ENCODE measurements at regions not wholly inside any gene's neighbourhood (a gene's known extent, or its start where the extent isn't known, plus 50 kb on each side); places are given as distances from the start of the nearest gene placed in this dataset.
A peak's percentile ranks its signal among the peaks of the same experiment; 100 is the strongest.
"Not testable (repeated sequence)": the region's sequence is repeated elsewhere in the genome, so short reads cannot be mapped to it uniquely, and the experiment has no call there.

- not testable (repeated sequence) for H3K27me3 ChIP-seq (replicated peaks; ENCODE audit: control insufficient read depth, insufficient read depth, low read length); H3K4me3 ChIP-seq (ENCODE audit: low read length); DNase-seq (ENCODE audit: low read depth); H3K4me1 ChIP-seq (ENCODE audit: control insufficient read depth, insufficient read depth, low read length); H3K9me3 ChIP-seq (ENCODE audit: control insufficient read depth, low read length); H3K9ac ChIP-seq (ENCODE audit: low read length); H3K36me3 ChIP-seq (ENCODE audit: control insufficient read depth, insufficient read depth, low read length, severe bottlenecking)
Observed at GRCh38 chr6:68056596-68056995, 578.5 kb upstream of the ADGRB3 start.

- H3K27me3 ChIP-seq (replicated peaks; ENCODE audit: control insufficient read depth, insufficient read depth, low read length) = no peaks in the 10 kb centered on the region
- no peak overlapping the region for H3K4me3 ChIP-seq (ENCODE audit: low read length)
- H3K4me1 ChIP-seq (ENCODE audit: control insufficient read depth, insufficient read depth, low read length) = no peaks in the 10 kb centered on the region
- H3K9me3 ChIP-seq (ENCODE audit: control insufficient read depth, low read length) = no peaks in the 10 kb centered on the region
- no peaks in the 10 kb centered on the region for H3K36me3 ChIP-seq (ENCODE audit: control insufficient read depth, insufficient read depth, low read length, severe bottlenecking)
- no peak overlapping the region for H3K9ac ChIP-seq (ENCODE audit: low read length)
- peak; percentile 15 for DNase-seq (ENCODE audit: low read depth)
Observed at GRCh38 chr6:68054756-68055155, 580.3 kb upstream of the ADGRB3 start.

- DNase-seq (ENCODE audit: low read depth) = no peak
- H3K9ac ChIP-seq (ENCODE audit: low read length) = no peak overlapping the region
- no peaks in the 10 kb centered on the region for H3K36me3 ChIP-seq (ENCODE audit: control insufficient read depth, insufficient read depth, low read length, severe bottlenecking)
- H3K27me3 ChIP-seq (replicated peaks; ENCODE audit: control insufficient read depth, insufficient read depth, low read length) = no peaks in the 10 kb centered on the region
- no peak overlapping the region for H3K4me3 ChIP-seq (ENCODE audit: low read length)
- H3K9me3 ChIP-seq (ENCODE audit: control insufficient read depth, low read length) = no peaks in the 10 kb centered on the region
- H3K4me1 ChIP-seq (ENCODE audit: control insufficient read depth, insufficient read depth, low read length) = no peaks in the 10 kb centered on the region
Observed at GRCh38 chr6:68053805-68054373, 581.2 kb upstream of the ADGRB3 start.

- no peaks in the 10 kb centered on the region for H3K36me3 ChIP-seq (ENCODE audit: control insufficient read depth, insufficient read depth, low read length, severe bottlenecking)
- DNase-seq (ENCODE audit: low read depth) = no peak
- H3K9ac ChIP-seq (ENCODE audit: low read length) = no peak overlapping the region
- H3K4me3 ChIP-seq (ENCODE audit: low read length) = no peak overlapping the region
- no peaks in the 10 kb centered on the region for H3K27me3 ChIP-seq (replicated peaks; ENCODE audit: control insufficient read depth, insufficient read depth, low read length)
- no peaks in the 10 kb centered on the region for H3K4me1 ChIP-seq (ENCODE audit: control insufficient read depth, insufficient read depth, low read length)
- no peaks in the 10 kb centered on the region for H3K9me3 ChIP-seq (ENCODE audit: control insufficient read depth, low read length)
Observed at GRCh38 chr6:68052234-68052633, 582.8 kb upstream of the ADGRB3 start.

- H3K4me1 ChIP-seq (ENCODE audit: control insufficient read depth, insufficient read depth, low read length) = no peaks in the 10 kb centered on the region
- H3K27me3 ChIP-seq (replicated peaks; ENCODE audit: control insufficient read depth, insufficient read depth, low read length) = no peaks in the 10 kb centered on the region
- H3K9me3 ChIP-seq (ENCODE audit: control insufficient read depth, low read length) = no peaks in the 10 kb centered on the region
- H3K4me3 ChIP-seq (ENCODE audit: low read length) = no peak overlapping the region
- H3K9ac ChIP-seq (ENCODE audit: low read length) = no peak overlapping the region
- no peak for DNase-seq (ENCODE audit: low read depth)
- H3K36me3 ChIP-seq (ENCODE audit: control insufficient read depth, insufficient read depth, low read length, severe bottlenecking) = no peaks in the 10 kb centered on the region
Observed at GRCh38 chr6:68049562-68049961, 585.5 kb upstream of the ADGRB3 start.

GRCh38 chr6:68046756-68047155 lies 588.3 kb upstream of the ADGRB3 start:
- no peak overlapping the region for H3K4me3 ChIP-seq (ENCODE audit: low read length)
- no peak for DNase-seq (ENCODE audit: low read depth)
- H3K27me3 ChIP-seq (replicated peaks; ENCODE audit: control insufficient read depth, insufficient read depth, low read length) = no peaks in the 10 kb centered on the region

GRCh38 chr6:68046302-68046701 lies 588.8 kb upstream of the ADGRB3 start:
- Histone ChIP-seq H3K36me3 (ENCODE audit: control insufficient read depth, insufficient read depth, low read length, severe bottlenecking) (no peaks in the 10 kb centered on the region), H3K4me3 (ENCODE audit: low read length) (no peak overlapping the region), H3K9me3 (ENCODE audit: control insufficient read depth, low read length) (no peaks in the 10 kb centered on the region), H3K27me3 (replicated peaks; ENCODE audit: control insufficient read depth, insufficient read depth, low read length) (no peaks in the 10 kb centered on the region), H3K4me1 (ENCODE audit: control insufficient read depth, insufficient read depth, low read length) (no peaks in the 10 kb centered on the region), H3K9ac (ENCODE audit: low read length) (no peak overlapping the region)
- DNase-seq (ENCODE audit: low read depth) = no peak

More at GRCh38 chr6:68046756-68047155, 588.3 kb upstream of the ADGRB3 start:
- Histone ChIP-seq H3K9me3 (ENCODE audit: control insufficient read depth, low read length) (no peaks in the 10 kb centered on the region), H3K4me1 (ENCODE audit: control insufficient read depth, insufficient read depth, low read length) (no peaks in the 10 kb centered on the region), H3K9ac (ENCODE audit: low read length) (no peak overlapping the region), H3K36me3 (ENCODE audit: control insufficient read depth, insufficient read depth, low read length, severe bottlenecking) (no peaks in the 10 kb centered on the region)

GRCh38 chr6:68045193-68045592 lies 589.9 kb upstream of the ADGRB3 start:
- Histone ChIP-seq H3K27me3 (replicated peaks; ENCODE audit: control insufficient read depth, insufficient read depth, low read length) (no peaks in the 10 kb centered on the region), H3K4me3 (ENCODE audit: low read length) (no peak overlapping the region), H3K4me1 (ENCODE audit: control insufficient read depth, insufficient read depth, low read length) (no peaks in the 10 kb centered on the region), H3K9ac (ENCODE audit: low read length) (no peak overlapping the region), H3K9me3 (ENCODE audit: control insufficient read depth, low read length) (no peaks in the 10 kb centered on the region), H3K36me3 (ENCODE audit: control insufficient read depth, insufficient read depth, low read length, severe bottlenecking) (no peaks in the 10 kb centered on the region)
- DNase-seq (ENCODE audit: low read depth) = no peak

- Histone ChIP-seq H3K36me3 (ENCODE audit: control insufficient read depth, insufficient read depth, low read length, severe bottlenecking) (no peaks in the 10 kb centered on the region), H3K4me1 (ENCODE audit: control insufficient read depth, insufficient read depth, low read length) (no peaks in the 10 kb centered on the region), H3K9ac (ENCODE audit: low read length) (no peak overlapping the region), H3K27me3 (replicated peaks; ENCODE audit: control insufficient read depth, insufficient read depth, low read length) (no peaks in the 10 kb centered on the region), H3K9me3 (ENCODE audit: control insufficient read depth, low read length) (no peaks in the 10 kb centered on the region), H3K4me3 (ENCODE audit: low read length) (no peak overlapping the region)
- no peak for DNase-seq (ENCODE audit: low read depth)
Observed at GRCh38 chr6:68044264-68044663, 590.8 kb upstream of the ADGRB3 start.

GRCh38 chr6:68043122-68043398 lies 592.0 kb upstream of the ADGRB3 start:
- Histone ChIP-seq H3K27me3 (replicated peaks; ENCODE audit: control insufficient read depth, insufficient read depth, low read length) (no peaks in the 10 kb centered on the region), H3K4me1 (ENCODE audit: control insufficient read depth, insufficient read depth, low read length) (no peaks in the 10 kb centered on the region), H3K9me3 (ENCODE audit: control insufficient read depth, low read length) (no peaks in the 10 kb centered on the region), H3K4me3 (ENCODE audit: low read length) (no peak overlapping the region), H3K9ac (ENCODE audit: low read length) (no peak overlapping the region), H3K36me3 (ENCODE audit: control insufficient read depth, insufficient read depth, low read length, severe bottlenecking) (no peaks in the 10 kb centered on the region)
- no peak for DNase-seq (ENCODE audit: low read depth)

- Histone ChIP-seq H3K4me1 (ENCODE audit: control insufficient read depth, insufficient read depth, low read length) (no peaks in the 10 kb centered on the region), H3K36me3 (ENCODE audit: control insufficient read depth, insufficient read depth, low read length, severe bottlenecking) (no peaks in the 10 kb centered on the region), H3K27me3 (replicated peaks; ENCODE audit: control insufficient read depth, insufficient read depth, low read length) (no peaks in the 10 kb centered on the region), H3K9ac (ENCODE audit: low read length) (no peak overlapping the region), H3K9me3 (ENCODE audit: control insufficient read depth, low read length) (no peaks in the 10 kb centered on the region), H3K4me3 (ENCODE audit: low read length) (no peak overlapping the region)
- DNase-seq (ENCODE audit: low read depth) = no peak
Observed at GRCh38 chr6:68042339-68043121, 592.6 kb upstream of the ADGRB3 start.

- H3K9ac ChIP-seq (ENCODE audit: low read length) = no peak overlapping the region
- DNase-seq (ENCODE audit: low read depth) = no peak
- H3K4me3 ChIP-seq (ENCODE audit: low read length) = peak overlapping the region; percentile 11
- no peaks in the 10 kb centered on the region for H3K36me3 ChIP-seq (ENCODE audit: control insufficient read depth, insufficient read depth, low read length, severe bottlenecking)
- H3K27me3 ChIP-seq (replicated peaks; ENCODE audit: control insufficient read depth, insufficient read depth, low read length) = no peaks in the 10 kb centered on the region
- H3K4me1 ChIP-seq (ENCODE audit: control insufficient read depth, insufficient read depth, low read length) = no peaks in the 10 kb centered on the region
- no peaks in the 10 kb centered on the region for H3K9me3 ChIP-seq (ENCODE audit: control insufficient read depth, low read length)
Observed at GRCh38 chr6:68040780-68041179, 594.3 kb upstream of the ADGRB3 start.
